ENCODE measurements at regions not wholly inside any gene's neighbourhood (a gene's known extent, or its start where the extent isn't known, plus 50 kb on each side); places are given as distances from the start of the nearest gene placed in this dataset.
"Not testable (repeated sequence)": the region's sequence is repeated elsewhere in the genome, so short reads cannot be mapped to it uniquely, and the experiment has no call there.

DNA sequence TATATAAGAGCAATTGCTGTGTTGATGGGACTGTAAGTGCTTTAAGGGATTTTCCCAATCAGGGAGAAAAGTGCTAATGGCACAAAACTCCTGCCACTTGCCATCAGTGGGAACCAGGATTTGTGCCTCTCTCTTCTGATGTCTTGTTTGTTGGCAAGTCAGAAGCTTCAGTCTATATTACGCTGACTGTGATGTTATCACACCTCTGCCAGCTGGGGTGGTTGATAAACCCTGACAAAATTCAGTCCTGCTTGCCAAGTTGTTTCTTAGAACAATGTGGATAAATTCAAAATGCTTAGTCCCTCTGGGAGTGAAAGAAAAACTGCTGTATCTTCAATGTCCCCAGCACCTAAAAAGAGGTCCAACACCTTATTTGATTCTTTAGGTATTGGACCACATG lies 161.4 kb upstream of the FBXL7 start:
- DNase-seq (ENCODE audit: low spot score), result no peak

DNA sequence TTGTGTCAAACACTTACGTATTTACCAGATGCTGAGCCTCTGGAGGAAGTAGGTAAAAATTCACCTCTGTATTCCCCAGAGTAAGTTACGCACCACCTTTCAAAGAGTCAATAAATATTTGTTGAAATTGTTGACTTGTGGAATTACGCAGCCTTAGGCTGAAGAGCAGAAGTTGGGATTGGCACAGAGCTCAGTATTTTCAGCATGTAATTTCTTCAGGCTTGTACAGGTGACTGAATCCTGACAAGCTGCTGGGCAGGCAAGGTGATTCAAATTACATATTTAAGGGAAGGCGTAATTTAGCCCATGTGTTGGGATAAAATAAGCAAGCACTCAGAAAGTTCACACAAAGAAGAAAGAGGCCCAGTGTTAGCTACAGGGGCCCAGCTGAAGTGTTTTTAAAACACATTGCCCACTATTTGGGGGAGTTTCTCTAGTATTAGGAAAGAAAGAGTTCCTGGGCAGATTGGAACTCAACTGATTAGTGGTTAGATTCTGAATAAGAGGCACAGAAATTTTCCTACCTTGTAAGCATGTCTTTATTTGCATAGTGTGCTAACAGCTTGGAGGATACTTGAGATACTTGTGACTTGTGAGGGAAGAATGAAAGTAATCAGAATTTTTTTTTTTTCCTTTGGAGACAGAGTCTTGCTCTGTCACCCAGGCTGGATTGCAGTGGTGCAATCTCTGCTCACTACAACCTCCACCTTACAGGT lies 165.3 kb upstream of the FBXL7 start:
- no peak for DNase-seq (ENCODE audit: low spot score)

DNA sequence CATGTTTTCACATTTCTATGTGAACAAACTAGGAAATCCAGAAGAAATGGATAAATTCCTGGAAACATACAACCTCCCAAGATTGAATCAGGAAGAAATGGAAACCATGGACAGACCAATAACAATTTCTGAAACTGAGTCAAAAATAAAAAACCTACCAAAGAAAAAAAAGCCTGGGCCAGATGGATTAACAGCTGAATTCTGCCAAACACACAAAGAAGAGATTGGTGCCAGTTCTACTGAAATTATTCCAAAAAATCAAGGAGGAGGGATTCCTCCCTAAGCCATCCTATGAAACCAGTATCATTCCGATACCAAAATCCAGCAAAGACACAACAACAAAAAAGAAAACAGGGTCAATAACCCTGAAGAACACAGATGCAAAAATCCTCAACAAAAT lies 166.9 kb upstream of the FBXL7 start:
- no peak for DNase-seq (ENCODE audit: low spot score)

DNA sequence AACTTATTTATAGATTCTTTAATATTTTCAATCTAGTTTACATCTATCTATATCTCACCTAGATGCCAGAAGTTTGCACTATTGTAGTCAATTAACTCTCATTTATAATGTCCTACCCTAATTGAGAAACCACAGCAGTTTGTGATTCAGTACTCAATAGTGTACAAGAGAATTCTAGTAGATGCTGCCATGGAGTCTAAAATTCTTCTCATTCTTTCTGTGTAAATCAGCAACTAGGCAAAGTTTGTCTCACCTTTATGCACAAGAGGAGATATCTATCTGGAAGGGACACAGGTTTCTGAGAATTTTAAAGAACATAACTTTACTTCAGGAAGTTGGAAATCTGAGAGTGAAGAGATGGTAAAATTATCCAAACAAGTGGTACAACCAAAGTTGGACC lies 173.0 kb upstream of the FBXL7 start:
- no peak for DNase-seq (ENCODE audit: low spot score)

DNA sequence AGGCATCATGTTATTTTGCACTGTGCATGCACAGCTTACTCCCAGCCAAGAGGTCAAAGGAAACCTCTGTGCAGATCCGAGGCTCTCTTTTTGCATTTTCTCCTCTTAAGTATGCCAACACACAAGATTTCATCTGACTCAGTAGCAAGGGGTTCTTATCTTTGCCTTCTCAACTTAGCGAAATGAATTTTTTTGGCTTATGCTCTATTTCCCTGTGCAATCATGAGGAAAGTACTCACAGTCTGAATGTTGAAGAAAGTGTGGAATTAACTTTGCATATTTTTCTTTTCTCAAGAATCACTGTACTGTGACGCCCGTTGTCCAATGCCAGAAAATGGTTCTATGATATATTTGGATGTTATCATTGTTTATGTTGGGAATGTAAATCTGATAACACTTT lies 173.5 kb upstream of the FBXL7 start:
- DNase-seq (ENCODE audit: low spot score), result no peak

DNA sequence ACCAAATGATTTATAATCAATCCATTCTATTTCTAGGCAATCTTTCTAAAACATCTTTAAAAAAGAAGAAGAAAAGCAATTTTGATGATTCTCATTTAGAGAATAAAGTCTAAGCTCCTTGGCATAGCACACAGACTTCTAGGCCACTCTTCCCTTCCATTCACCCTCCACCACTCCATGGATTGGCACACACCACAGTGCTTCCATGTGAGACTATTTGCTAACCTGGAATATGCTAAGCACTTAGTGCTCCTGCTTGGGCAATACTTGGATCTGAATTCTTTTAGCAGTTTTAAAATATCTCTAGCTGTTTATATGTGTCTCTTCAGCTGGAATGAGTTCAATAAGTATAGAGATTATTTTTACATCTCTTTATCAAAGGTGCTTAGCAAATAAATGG lies 177.6 kb upstream of the FBXL7 start:
- no peak for DNase-seq (ENCODE audit: low spot score)

DNA sequence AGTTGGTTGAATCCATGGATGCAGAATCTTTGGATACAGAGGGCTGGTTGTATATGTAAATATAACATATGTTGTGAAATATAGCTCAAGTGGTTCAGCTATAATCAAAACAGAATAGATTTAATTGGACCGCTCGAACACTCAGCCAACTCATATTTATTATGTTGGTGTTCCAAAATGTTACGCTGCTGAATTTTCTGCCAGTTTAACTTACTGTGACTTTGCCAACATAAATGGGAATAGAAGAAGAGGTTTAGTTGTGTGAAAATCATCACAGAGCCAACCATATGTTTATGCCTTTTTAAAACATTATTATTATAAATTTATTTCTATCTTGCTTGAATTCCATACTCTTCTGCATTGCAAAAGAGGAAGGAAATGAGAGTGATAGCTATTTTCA lies 178.2 kb upstream of the FBXL7 start:
- DNase-seq (ENCODE audit: low spot score), result no peak

DNA sequence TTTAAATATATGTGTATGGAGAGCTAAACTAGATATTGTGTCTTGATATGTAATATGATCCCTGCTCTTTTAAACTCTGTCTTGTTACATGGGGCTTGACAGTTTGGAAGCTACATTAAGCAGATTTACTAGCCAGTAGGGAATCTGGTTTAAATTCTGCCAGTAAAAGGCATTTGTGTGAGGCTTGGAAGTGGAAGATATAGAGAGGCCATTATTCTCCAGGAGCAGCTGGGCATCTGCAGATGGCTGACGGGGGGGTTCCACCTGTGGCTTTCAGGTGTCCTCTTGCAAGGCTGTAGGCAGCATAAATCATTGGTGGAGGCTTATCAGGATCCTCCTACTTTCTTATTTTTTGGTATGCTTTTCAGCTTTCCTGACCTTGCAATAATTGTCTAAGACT lies 179.1 kb upstream of the FBXL7 start:
- DNase-seq (ENCODE audit: low spot score), result no peak

DNA sequence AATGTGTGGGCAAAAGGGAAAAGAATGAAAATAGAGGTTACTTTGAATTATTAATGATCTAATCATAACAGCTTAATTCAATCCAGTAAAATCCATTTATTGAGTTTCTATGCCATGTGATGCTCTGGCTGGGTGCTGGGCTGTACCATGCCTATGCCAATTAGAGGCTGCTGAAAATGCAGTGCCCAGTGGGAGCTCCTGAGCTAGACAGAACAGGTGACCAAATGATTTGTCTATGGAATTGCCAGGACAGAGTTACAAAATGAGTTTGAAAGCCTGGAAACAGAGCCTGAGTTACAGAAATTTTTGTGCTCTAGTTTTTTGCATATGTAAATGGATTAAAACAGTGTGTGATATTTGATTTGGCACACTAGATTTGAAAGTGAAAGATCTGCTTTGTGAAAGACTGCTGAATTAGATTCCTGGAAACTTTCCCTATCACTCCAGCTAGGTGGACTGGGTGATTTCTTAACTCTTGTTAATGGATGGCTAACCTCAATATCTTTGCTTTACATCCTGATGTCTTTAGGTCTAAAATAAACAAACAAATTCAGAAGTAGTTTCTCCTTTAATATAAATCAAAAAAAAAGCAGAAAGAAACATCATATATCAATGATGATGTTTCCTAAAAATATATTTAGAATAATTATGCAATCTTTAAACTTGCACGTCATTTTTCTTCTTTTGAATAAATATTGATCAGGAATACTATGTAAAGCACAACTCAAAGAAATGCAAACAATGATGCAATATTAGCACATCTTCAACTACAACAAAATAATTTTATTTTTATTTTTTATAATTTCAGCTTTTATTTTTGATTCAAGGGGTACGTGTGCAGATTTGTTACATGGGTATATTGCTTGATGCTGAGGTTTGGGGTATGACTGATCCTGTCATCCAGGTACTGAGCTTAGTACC lies 194.8 kb upstream of the FBXL7 start:
- no peak for DNase-seq (ENCODE audit: low spot score)

DNA sequence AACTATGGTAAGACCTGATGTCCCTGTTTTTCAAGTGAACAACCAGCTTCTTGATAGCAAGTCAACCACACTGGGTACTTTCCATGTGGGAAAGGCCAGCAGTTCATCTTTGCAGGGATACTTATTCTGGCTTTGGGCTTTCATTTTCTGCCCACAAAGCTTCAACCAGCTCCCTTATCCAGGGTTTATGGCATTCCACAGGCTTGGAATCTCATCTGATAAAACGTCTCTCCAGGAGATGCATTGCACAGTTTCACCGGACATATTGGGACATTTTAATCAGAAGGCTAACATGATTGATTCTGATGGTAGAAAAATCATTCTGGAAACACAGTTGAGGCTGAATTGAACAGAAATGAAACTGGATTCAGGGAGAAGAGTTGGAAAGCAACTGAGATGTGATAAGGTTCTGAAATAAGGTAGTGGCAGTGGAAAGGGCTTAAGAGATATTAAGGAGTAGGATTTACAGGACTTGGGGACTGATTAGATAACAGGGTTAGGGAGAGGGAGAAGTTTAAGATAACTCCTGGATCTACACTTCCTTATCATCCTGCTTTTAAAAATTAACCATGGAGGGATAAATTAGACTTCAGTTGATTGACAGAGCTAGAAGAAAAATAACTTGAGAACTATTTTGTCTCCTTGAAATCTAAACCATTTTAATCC lies 195.8 kb upstream of the FBXL7 start:
- no peak for DNase-seq (ENCODE audit: low spot score)

DNA sequence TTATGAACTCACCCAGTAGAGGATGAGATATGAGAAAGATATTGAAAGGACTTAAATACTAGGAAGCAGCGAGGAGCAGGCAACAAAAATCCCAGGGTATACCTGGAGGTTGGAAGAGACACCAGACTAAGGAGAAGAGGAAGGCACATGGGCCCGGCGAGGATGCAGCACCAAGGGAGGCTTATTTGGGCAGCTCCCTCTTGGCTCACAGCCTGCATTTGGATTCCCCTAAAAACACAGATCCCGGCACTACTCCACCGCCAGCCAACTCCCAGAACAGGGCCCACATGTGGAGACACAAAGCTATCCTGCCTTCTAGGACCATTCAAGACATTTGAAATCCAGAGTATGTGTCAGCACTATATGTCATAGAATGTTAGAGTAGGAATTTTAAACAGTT lies 199.8 kb upstream of the FBXL7 start:
- no peak for DNase-seq (ENCODE audit: low spot score)

DNA sequence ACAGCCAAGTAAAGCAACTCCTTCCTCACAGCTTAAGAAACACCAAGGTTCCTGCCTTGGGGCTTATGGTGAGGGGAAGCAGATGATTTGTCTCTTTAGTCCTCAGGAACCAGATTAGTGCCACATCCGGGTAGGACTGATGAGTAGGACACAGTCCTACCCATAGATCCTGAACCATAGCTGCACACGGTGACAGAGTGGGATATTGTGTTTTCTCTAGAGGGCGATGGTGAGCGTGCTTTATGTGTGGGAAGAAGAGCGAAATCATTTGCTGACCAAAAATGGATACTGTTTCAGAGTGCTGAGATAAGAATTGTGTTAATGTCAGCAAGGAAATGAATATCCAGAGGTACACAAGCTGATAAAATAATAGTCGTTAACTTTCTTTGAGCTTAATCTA lies 209.0 kb upstream of the FBXL7 start:
- no peak for DNase-seq (ENCODE audit: low spot score)

DNA sequence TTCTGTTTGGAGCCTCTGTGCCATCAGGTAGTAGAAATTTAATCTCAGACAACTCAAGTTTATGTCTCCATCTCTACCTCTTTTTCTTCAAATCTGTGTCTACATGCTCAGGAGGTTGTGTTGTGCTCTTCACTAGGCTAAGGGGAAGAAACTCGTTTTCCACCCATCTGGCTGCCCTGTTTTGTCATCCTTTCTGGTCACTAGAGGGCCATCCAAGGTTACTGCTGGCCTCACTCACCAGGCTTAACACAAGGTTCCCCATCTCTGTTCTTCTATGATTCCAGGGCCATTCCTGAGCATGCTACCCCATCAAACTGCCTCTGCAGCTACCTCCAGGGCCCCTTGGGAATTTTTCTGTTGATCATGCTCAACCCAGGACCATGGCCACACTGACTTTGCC lies 213.3 kb upstream of the FBXL7 start:
- no peak for DNase-seq (ENCODE audit: low spot score)

DNA sequence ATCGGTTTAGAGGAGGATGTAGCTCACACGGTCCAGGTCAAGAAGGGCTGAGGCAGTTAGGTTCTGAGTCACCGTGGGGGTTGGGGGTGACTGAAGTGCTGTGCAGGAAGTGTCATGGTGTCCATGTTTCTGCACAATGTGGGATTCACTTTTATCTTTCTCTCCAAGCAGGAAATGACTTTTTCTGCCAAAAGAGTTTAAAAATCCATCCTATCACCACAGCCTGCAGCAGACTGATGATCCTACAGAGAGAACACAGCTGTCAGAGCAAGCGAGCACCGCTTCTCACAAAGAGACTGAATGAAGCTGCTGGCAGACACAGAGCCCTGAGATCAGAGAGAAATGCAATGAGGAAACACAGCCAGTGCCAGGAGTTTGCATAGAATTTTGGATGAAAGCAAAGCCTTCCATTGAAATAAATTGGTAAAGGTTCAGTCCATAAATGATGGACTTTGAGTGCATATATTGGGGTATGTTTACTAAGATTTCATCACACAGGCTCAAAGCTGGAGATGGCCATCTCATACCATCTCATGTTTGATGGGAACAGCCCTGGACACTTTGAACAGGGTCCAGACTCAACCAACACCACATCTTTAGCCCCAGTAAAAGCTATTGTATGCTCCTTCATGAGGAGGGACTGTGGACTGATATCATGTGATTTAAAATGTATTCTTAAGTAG lies 213.9 kb upstream of the FBXL7 start:
- no peak for DNase-seq (ENCODE audit: low spot score)

DNA sequence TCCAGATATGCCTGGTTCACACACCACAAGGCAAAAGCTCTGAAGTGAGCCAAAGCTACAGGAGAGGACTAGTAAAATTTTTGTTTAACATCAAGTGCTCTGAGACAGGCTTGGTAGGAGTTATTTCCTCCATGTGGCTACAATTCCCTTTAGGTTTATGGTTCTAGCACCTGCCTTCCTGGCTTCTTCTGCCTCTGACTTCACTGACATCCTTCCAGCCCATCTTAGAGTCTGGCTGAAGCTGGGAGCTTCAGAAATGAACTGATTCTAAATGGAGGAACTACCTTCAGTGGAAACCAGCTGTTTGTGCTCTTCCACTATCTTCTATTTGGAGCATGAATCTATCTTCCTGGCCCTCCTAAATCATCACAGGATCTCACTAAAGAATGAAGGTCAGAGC lies 215.3 kb upstream of the FBXL7 start:
- no peak for DNase-seq (ENCODE audit: low spot score)

DNA sequence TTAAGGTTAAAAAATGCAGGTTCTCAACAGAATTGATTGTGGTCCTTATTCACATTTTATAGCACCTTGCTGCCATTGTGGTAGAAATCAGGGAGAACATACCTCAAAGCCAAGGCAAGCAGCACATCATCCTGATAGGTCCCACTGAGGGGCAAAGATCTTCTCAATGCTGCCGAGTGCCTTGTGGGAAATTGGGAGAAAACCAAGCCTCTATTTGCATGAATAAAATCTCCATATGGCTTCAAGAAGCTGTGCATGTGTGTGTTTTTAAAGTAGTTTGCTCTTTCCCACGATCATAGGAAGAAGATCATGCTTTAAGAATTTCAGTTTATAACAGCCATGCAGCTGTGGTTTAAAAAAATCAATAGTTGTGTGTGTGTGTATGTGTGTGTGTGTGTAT lies 216.9 kb upstream of the FBXL7 start:
- no peak for DNase-seq (ENCODE audit: low spot score)

DNA sequence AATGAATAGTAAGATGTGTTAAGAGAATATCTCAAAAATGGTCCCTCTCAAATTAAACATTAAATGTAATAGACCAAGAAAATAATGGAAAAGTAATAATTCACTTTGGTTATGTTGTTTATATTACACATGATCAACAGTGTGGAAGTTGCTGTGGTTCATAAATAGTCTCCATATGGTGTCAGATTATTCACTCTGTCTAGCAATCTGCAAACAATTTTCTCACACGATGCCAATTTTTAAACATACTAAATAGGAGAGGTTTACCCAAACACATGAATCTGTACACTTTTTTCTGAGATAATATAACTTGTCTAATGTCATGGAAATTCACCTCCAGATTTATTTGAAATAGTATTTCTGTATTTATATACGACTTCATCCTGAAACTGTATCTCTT lies 217.4 kb upstream of the FBXL7 start:
- DNase-seq (ENCODE audit: low spot score), result no peak

DNA sequence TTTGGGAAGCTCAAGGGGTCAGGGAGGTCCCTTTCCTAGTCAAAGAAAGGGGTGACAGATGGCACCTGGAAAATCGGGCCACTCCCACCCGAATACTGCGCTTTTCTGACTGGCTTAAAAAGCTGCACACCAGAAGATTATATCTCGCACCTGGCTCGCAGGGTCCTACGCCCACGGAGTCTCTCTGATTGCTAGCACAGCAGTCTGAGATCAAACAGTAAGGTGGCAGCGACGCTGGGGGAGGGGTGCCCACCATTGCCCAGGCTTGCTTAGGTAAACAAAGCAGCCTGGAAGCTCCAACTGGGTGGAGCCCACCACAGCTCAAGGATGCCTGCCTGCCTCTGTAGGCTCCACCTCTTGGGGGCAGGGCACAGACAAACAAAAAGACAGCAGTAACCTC lies 228.4 kb upstream of the FBXL7 start:
- not testable (repeated sequence) for DNase-seq (ENCODE audit: low spot score)

DNA sequence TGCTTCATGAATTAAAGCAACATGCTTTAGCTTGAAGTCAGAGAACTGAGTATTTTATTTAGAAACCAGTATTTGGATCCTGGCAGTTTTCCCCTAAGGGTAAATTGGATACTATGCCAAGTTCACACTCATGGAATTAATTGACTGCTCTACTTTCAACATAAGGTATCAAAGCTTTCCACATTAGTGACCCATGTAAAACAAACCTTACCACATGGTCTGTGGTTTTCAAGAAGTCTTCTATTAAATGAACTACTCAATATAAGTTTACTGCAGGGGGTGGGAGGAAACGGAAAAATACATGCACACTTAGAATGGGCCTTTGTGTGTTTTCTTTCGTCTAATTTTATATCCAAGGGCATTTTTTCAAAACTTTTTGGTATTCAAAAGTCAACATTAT lies 232.0 kb upstream of the FBXL7 start:
- no peak for DNase-seq (ENCODE audit: low spot score)

DNA sequence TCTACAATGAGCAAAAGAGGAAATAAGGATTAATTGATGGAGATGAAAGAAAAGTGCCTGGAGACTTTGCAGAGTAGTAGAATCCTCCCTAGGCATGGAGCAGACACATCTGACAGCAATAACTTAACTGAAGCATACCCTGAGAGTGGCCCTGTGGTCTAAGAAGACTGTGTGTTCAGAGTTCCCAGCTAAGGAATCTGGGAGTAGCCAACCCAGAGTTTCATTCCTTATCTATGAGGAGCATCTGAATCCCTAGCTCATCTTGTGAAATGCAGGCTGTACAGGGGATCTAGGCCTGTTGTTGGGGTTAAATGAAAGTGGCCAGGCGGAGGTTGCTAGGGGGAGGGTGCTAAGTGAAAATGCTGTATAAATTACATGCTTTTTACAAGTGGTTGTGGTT lies 233.1 kb upstream of the FBXL7 start:
- no peak for DNase-seq (ENCODE audit: low spot score)

DNA sequence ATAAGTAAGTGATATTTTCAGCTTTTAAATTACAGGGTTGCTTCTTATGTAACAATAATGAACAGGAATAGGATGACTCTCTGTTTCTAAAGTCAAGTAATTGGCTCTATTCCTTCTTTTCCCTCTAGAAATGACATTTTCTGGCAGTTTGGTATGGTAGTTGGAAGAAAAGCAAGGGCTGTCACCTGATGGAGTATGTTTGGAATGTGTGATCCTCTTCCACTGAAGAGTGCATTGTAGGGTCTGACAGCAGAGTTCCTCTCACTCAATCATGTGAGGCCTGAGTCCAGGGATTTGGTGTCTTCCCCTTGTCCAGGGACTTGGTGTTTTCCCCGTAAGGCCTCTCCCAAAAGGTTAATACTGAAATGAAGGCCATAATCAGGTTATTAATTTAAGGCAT lies 233.8 kb upstream of the FBXL7 start:
- no peak for DNase-seq (ENCODE audit: low spot score)

DNA sequence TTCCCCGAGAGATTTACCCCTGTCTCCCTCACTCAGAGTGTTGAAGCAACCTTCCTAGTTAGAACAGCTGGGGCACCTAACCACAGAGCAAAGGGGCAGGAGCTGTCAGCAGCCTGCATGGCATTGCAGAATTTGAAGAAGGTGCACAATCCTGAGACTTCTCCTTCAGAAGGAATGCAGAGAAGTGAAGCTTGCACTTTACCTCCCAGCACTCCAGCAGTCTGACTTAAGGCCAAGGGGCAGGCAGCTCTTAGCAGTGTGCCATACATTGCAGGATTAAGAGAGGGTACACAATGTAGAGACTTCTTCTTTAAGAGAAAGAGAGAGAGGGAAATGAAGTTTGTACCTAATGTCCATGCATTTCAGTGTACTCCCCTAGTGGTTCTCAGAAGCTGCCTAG lies 236.0 kb upstream of the FBXL7 start:
- no peak for DNase-seq (ENCODE audit: low spot score)

Measured in mucosa of gallbladder (tissue), 1 donor.